ENCODE measurements at regions not wholly inside any gene's neighbourhood (a gene's known extent, or its start where the extent isn't known, plus 50 kb on each side); places are given as distances from the start of the nearest gene placed in this dataset.

- DNase-seq (ENCODE audit: low read depth in 1 of 2, low spot score in 1 of 2) (no peak), ATAC-seq (no peak), FAIRE-seq (no peak)
- TF ChIP-seq, protein P1, sequence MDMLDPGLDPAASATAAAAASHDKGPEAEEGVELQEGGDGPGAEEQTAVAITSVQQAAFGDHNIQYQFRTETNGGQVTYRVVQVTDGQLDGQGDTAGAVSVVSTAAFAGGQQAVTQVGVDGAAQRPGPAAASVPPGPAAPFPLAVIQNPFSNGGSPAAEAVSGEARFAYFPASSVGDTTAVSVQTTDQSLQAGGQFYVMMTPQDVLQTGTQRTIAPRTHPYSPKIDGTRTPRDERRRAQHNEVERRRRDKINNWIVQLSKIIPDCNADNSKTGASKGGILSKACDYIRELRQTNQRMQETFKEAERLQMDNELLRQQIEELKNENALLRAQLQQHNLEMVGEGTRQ (IDR thresholded peaks at IDR 0.05) = no peak
- TF ChIP-seq ESRRA (IDR thresholded peaks at IDR 0.05; ENCODE audit: borderline replicate concordance, low read length) = no peak
- TF ChIP-seq ZSCAN20 (CRISPR knock-in tag; IDR thresholded peaks at IDR 0.05) = no peak
- no peak for TF ChIP-seq SREBF2 (IDR thresholded peaks at IDR 0.05)
- TF ChIP-seq NR3C1 (IDR thresholded peaks at IDR 0.05) = no peak
- TF ChIP-seq, protein P2, sequence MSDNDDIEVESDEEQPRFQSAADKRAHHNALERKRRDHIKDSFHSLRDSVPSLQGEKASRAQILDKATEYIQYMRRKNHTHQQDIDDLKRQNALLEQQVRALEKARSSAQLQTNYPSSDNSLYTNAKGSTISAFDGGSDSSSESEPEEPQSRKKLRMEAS (IDR thresholded peaks at IDR 0.05) = no peak
- TF ChIP-seq, protein P3, sequence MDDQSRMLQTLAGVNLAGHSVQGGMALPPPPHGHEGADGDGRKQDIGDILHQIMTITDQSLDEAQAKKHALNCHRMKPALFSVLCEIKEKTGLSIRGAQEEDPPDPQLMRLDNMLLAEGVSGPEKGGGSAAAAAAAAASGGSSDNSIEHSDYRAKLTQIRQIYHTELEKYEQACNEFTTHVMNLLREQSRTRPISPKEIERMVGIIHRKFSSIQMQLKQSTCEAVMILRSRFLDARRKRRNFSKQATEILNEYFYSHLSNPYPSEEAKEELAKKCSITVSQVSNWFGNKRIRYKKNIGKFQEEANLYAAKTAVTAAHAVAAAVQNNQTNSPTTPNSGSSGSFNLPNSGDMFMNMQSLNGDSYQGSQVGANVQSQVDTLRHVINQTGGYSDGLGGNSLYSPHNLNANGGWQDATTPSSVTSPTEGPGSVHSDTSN (IDR thresholded peaks at IDR 0.05) = no peak
- TF ChIP-seq BHLHE40 (IDR thresholded peaks at IDR 0.05; ENCODE audit: low read depth, low read length) = no peak
- no peak for TF ChIP-seq EHF (CRISPR knock-in tag; IDR thresholded peaks at IDR 0.05)
- H3K4me1 ChIP-seq = no peaks in the 10 kb centered on the region
- WGBS (ENCODE audit: missing lambda C conversion rate) = 31% methylated on average over 4 of the region's 4 CpGs
- no peaks in the 10 kb centered on the region for H3K9me3 ChIP-seq
- ChIA-PET POLR2A (no interaction called here), CTCF (no interaction called here)
- H3K27ac ChIP-seq = no peak overlapping the region
- no peak overlapping the region for H3K4me2 ChIP-seq
- no peak overlapping the region for H3K4me3 ChIP-seq
These were observed 92.9 kb upstream of the NRSN1 start for GRCh38 chr6:24032896-24033688.

GRCh38 chr6:24043848-24044247 is 82.2 kb upstream of the NRSN1 start:
- DNase-seq (ENCODE audit: low read depth in 1 of 2, low spot score in 1 of 2) = no peak
- ChIA-PET POLR2A (no interaction called here), CTCF (no interaction called here)
- no peak overlapping the region for H3K4me2 ChIP-seq
- H3K9me3 ChIP-seq = no peaks in the 10 kb centered on the region
- peak; percentile 69 for TF ChIP-seq MAFK (IDR thresholded peaks at IDR 0.05; ENCODE audit: partially characterized antibody)
- TF ChIP-seq HDAC2 (IDR thresholded peaks at IDR 0.05) = no peak
- no peak overlapping the region for H3K27ac ChIP-seq
- ATAC-seq = no peak
- WGBS (ENCODE audit: missing lambda C conversion rate) = 26% methylated on average over 2 of the region's 2 CpGs
- H3K4me3 ChIP-seq = no peak overlapping the region
- no peaks in the 10 kb centered on the region for H3K4me1 ChIP-seq
- FAIRE-seq = no peak

- ATAC-seq (no peak), DNase-seq (ENCODE audit: low read depth in 1 of 2, low spot score in 1 of 2) (no peak), FAIRE-seq (no peak)
- CTCF ChIA-PET = no interaction called here
- Histone ChIP-seq H3K4me2 (no peak overlapping the region), H3K27ac (no peak overlapping the region), H3K9me3 (no peaks in the 10 kb centered on the region), H3K4me1 (no peaks in the 10 kb centered on the region), H3K4me3 (no peak overlapping the region)
- POLR2A ChIA-PET = no interaction called here
- WGBS (ENCODE audit: missing lambda C conversion rate) = 17% methylated on average over 4 of the region's 4 CpGs
- TF ChIP-seq BHLHE40 (IDR thresholded peaks at IDR 0.05; ENCODE audit: low read depth, low read length) = no peak
- no peak for TF ChIP-seq RARB (CRISPR knock-in tag; IDR thresholded peaks at IDR 0.05)
- TF ChIP-seq RNF2 (IDR thresholded peaks at IDR 0.05; ENCODE audit: borderline replicate concordance, low read depth) = no peak
- TF ChIP-seq, protein P4, sequence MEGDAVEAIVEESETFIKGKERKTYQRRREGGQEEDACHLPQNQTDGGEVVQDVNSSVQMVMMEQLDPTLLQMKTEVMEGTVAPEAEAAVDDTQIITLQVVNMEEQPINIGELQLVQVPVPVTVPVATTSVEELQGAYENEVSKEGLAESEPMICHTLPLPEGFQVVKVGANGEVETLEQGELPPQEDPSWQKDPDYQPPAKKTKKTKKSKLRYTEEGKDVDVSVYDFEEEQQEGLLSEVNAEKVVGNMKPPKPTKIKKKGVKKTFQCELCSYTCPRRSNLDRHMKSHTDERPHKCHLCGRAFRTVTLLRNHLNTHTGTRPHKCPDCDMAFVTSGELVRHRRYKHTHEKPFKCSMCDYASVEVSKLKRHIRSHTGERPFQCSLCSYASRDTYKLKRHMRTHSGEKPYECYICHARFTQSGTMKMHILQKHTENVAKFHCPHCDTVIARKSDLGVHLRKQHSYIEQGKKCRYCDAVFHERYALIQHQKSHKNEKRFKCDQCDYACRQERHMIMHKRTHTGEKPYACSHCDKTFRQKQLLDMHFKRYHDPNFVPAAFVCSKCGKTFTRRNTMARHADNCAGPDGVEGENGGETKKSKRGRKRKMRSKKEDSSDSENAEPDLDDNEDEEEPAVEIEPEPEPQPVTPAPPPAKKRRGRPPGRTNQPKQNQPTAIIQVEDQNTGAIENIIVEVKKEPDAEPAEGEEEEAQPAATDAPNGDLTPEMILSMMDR (IDR thresholded peaks at IDR 0.05) = no peak
- no peak for TF ChIP-seq MAFK (IDR thresholded peaks at IDR 0.05; ENCODE audit: partially characterized antibody)
- TF ChIP-seq TP53 (CRISPR knock-in tag; IDR thresholded peaks at IDR 0.05) = no peak
- no peak for TF ChIP-seq RCOR1 (IDR thresholded peaks at IDR 0.05; ENCODE audit: low read depth, low read length)
- TF ChIP-seq FOXS1 (CRISPR knock-in tag; IDR thresholded peaks at IDR 0.05) = no peak
- TF ChIP-seq ZSCAN20 (CRISPR knock-in tag; IDR thresholded peaks at IDR 0.05) = no peak
- no peak for TF ChIP-seq E2F6 (IDR thresholded peaks at IDR 0.05; ENCODE audit: borderline replicate concordance, low read depth)
- TF ChIP-seq NPAS2 (CRISPR knock-in tag; IDR thresholded peaks at IDR 0.05; ENCODE audit: borderline replicate concordance) = no peak
- TF ChIP-seq MAZ (IDR thresholded peaks at IDR 0.05; ENCODE audit: borderline replicate concordance, low read depth, low read length) = no peak
- TF ChIP-seq GATA3 (IDR thresholded peaks at IDR 0.05; ENCODE audit: borderline replicate concordance) = no peak
- no peak for TF ChIP-seq HMGXB4 (CRISPR knock-in tag; IDR thresholded peaks at IDR 0.05; ENCODE audit: borderline replicate concordance)
- no peak for TF ChIP-seq KDM5A (IDR thresholded peaks at IDR 0.05)
These were observed 73.9 kb upstream of the NRSN1 start for GRCh38 chr6:24051942-24052589.

Measured in A549 (cell line).